SK-N-SH (cell line): ENCODE measurements at regions not wholly inside any gene's neighbourhood (a gene's known extent, or its start where the extent isn't known, plus 50 kb on each side); places are given as distances from the start of the nearest gene placed in this dataset.

ENCODE experiments used
- CTCF ChIA-PET: fragments of 300-600, 350-600 bp; formaldehyde crosslinking; extraction: SDS; loops from one replicate; lab custom pipeline; 2021; lab: Yijun Ruan, JAX
- POLR2A ChIA-PET: fragments of 350-600 bp; sonication (Branson Sonifier 250); formaldehyde crosslinking; extraction: SDS; loops from one replicate; lab custom pipeline; 2020; ENCODE audit warnings: antibody characterized with exemption, inconsistent platforms; lab: Yijun Ruan, JAX
- DNase-seq: peaks from one replicate; pipeline ENCODE4 v3.0.0; 2012
- H2AFZ ChIP-seq: fragments of 200-600 bp; sonication (generic); 2 replicates; pipeline ENCODE4 v1.8.1; 2016; ENCODE audit warnings: antibody characterized with exemption, mild to moderate bottlenecking, low read depth
- H3F3A ChIP-seq: fragments of 200-600 bp; sonication (generic); replicated peaks from 2 replicates; pipeline ENCODE3; 2016; ENCODE audit warnings: antibody characterized with exemption, mild to moderate bottlenecking; ENCODE audit not compliant: insufficient read depth
- H3K27ac ChIP-seq, 2 experiments: fragments of 200-500 bp in 1 of 2; fragments of 200-600 bp in 1 of 2; sonication (Bioruptor generic) in 1 of 2; sonication (generic), shearing (Covaris generic) in 1 of 2; 2 replicates each; pipeline versions ENCODE4 v1.5.1 to v1.6.1; 2014 to 2016; ENCODE audit warnings: low read depth in 2 of 2, inconsistent platforms in 1 of 2, low read length in 1 of 2, mild to moderate bottlenecking in 1 of 2, mixed read lengths in 1 of 2
- H3K27me3 ChIP-seq: fragments of 200-600 bp; sonication (generic), shearing (Covaris generic); 2 replicates; pipeline ENCODE4 v1.6.1; 2016; ENCODE audit warnings: mixed run types; ENCODE audit not compliant: insufficient read depth
- H3K36me3 ChIP-seq, 2 experiments: fragments of 200-500 bp in 1 of 2; fragments of 200-600 bp in 1 of 2; sonication (Bioruptor generic) in 1 of 2; sonication (generic) in 1 of 2; replicated peaks in 1 of 2; 2 replicates each; pipeline versions ENCODE3 to v1.5.1; 2014 to 2016; ENCODE audit warnings: low read length in 1 of 2, mild to moderate bottlenecking in 1 of 2; ENCODE audit not compliant: insufficient read depth in 2 of 2, control insufficient read depth in 1 of 2
- H3K4me1 ChIP-seq, 2 experiments: fragments of 200-500 bp in 1 of 2; fragments of 200-600 bp in 1 of 2; sonication (Bioruptor generic) in 1 of 2; sonication (generic), shearing (Covaris generic) in 1 of 2; 2 replicates each; pipeline versions ENCODE4 v1.5.1 to v1.6.1; 2014 to 2016; ENCODE audit warnings: low read depth in 1 of 2, low read length in 1 of 2, mixed run types in 1 of 2; ENCODE audit not compliant: insufficient read depth in 2 of 2, control insufficient read depth in 1 of 2
- H3K4me2 ChIP-seq: fragments of 200-600 bp; sonication (generic), shearing (Covaris generic); 2 replicates; pipeline ENCODE4 v1.6.1; 2017; ENCODE audit warnings: mixed run types
- H3K4me3 ChIP-seq, 2 experiments: fragments of 200-500 bp in 1 of 2; fragments of 200-600 bp in 1 of 2; sonication (Bioruptor generic) in 1 of 2; sonication (generic), shearing (Covaris generic) in 1 of 2; 2 replicates each; pipeline versions ENCODE4 v1.5.1 to v1.8.1; 2014 to 2016; ENCODE audit warnings: low read depth in 2 of 2, inconsistent platforms in 1 of 2, low read length in 1 of 2, mild to moderate bottlenecking in 1 of 2, mixed read lengths in 1 of 2, moderate library complexity in 1 of 2
- H3K79me2 ChIP-seq: fragments of 200-600 bp; sonication (generic); 2 replicates; pipeline ENCODE4 v1.8.1; 2017; ENCODE audit warnings: mild to moderate bottlenecking; ENCODE audit not compliant: insufficient read depth
- H3K9ac ChIP-seq: fragments of 200-600 bp; sonication (generic); 2 replicates; pipeline ENCODE4 v1.6.1; 2017; ENCODE audit warnings: mixed run types
- H3K9me2 ChIP-seq: fragments of 200-600 bp; sonication (generic); 2 replicates; pipeline ENCODE4 v1.6.1; 2017; ENCODE audit warnings: mixed run types
- H3K9me3 ChIP-seq: fragments of 200-600 bp; sonication (generic); 2 replicates; pipeline ENCODE4 v1.6.1; 2017; ENCODE audit warnings: mixed run types, mild to moderate bottlenecking, moderate library complexity
- H4K20me1 ChIP-seq: fragments of 200-600 bp; sonication (generic); 2 replicates; pipeline ENCODE4 v1.6.1; 2017; ENCODE audit warnings: mild to moderate bottlenecking, mixed run types; ENCODE audit not compliant: insufficient read depth
- ELF1 ChIP-seq: IDR thresholded peaks from 2 replicates; pipeline ENCODE4 v1.4.0; 2012
- EP300 ChIP-seq, 2 experiments: IDR thresholded peaks; 2 replicates each; pipeline versions ENCODE4 v1.4.0 to v1.6.1; 2012; ENCODE audit warnings: borderline replicate concordance in 1 of 2, low read depth in 1 of 2, low read length in 1 of 2
- EZH2phosphoT487 ChIP-seq: fragments of 200-600 bp; sonication (generic); IDR thresholded peaks from 2 replicates; pipeline ENCODE4 v1.6.1; 2017; ENCODE audit warnings: low read depth, mixed run types, mild to moderate bottlenecking, antibody characterized with exemption, moderate library complexity, borderline replicate concordance
- FOSL2 ChIP-seq: IDR thresholded peaks from 2 replicates; pipeline ENCODE4 v1.4.0; 2012; ENCODE audit warnings: low read depth, mild to moderate bottlenecking, moderate library complexity, borderline replicate concordance
- FOXJ3 ChIP-seq: sonication (generic); formaldehyde crosslinking; IDR thresholded peaks from 2 replicates; pipeline ENCODE4 v1.5.1; 2020; ENCODE audit warnings: mild to moderate bottlenecking, missing genetic modification reagents
- FOXM1 ChIP-seq: IDR thresholded peaks from 2 replicates; pipeline ENCODE4 v1.4.0; 2012; ENCODE audit warnings: low read depth, mild to moderate bottlenecking
- GABPA ChIP-seq: IDR thresholded peaks from 2 replicates; pipeline ENCODE4 v1.4.0; 2012; ENCODE audit warnings: low read depth, mild to moderate bottlenecking
- IRF3 ChIP-seq: fragments of 150-350 bp; IDR thresholded peaks from 2 replicates; pipeline ENCODE4 v1.6.1; 2016; ENCODE audit warnings: mild to moderate bottlenecking, low read depth, low read length
- NFIC ChIP-seq: IDR thresholded peaks from 2 replicates; pipeline ENCODE4 v1.4.0; 2012; ENCODE audit warnings: borderline replicate concordance
- POLR2AphosphoS5 ChIP-seq: IDR thresholded peaks from 2 replicates; pipeline ENCODE4 v1.6.1; 2012; ENCODE audit warnings: low read depth, low read length
- RXRA ChIP-seq: IDR thresholded peaks from 2 replicates; pipeline ENCODE4 v1.4.0; 2012; ENCODE audit warnings: low read depth, mild to moderate bottlenecking, borderline replicate concordance
- SIN3A ChIP-seq: IDR thresholded peaks from 2 replicates; pipeline ENCODE4 v1.6.1; 2012; ENCODE audit warnings: low read depth, mild to moderate bottlenecking, low read length, moderate library complexity, borderline replicate concordance
- SMC3 ChIP-seq: IDR thresholded peaks from 2 replicates; pipeline ENCODE4 v1.6.1; 2012; ENCODE audit warnings: low read depth, low read length, improper control_type of control experiment
- TAF1 ChIP-seq: IDR thresholded peaks from 2 replicates; pipeline ENCODE4 v1.6.1; 2012; ENCODE audit warnings: low read depth, mild to moderate bottlenecking, low read length, moderate library complexity, borderline replicate concordance
- TCF12 ChIP-seq: IDR thresholded peaks from 2 replicates; pipeline ENCODE4 v1.4.0; 2012
- USF2 ChIP-seq: fragments of 150-350 bp; IDR thresholded peaks from 2 replicates; pipeline ENCODE4 v1.6.1; 2017; ENCODE audit warnings: antibody characterized with exemption, low read length, low read depth, borderline replicate concordance
- YY1 ChIP-seq: IDR thresholded peaks from 2 replicates; pipeline ENCODE4 v1.4.0; 2012; ENCODE audit warnings: low read depth, mild to moderate bottlenecking
- ZBTB33 ChIP-seq: IDR thresholded peaks from 2 replicates; pipeline ENCODE4 v1.4.0; 2012; ENCODE audit warnings: low read depth, borderline replicate concordance
- WGBS: methylation state at CpG from one replicate; pipeline ENCODE4 v1.1.6; 2017; ENCODE audit warnings: low lambda C conversion rate; 5-methylcytosine and 5-hydroxymethylcytosine counted together

GRCh38 chr1:10943041-10943440 is 69.4 kb upstream of the TARDBP start:
- WGBS = 79% methylated on average over 4 of the region's 7 CpGs
- Histone ChIP-seq H3K27me3 (no peaks in the 10 kb centered on the region), H3K4me3 (no peak overlapping the region), H3K9me3 (no peaks in the 10 kb centered on the region), H3K9ac (no peak overlapping the region), H3K4me2 (no peak overlapping the region), H3K36me3 (no peaks in the 10 kb centered on the region), H3K79me2 (no peaks in the 10 kb centered on the region), H2AFZ (no peak overlapping the region), H4K20me1 (no peaks in the 10 kb centered on the region), H3K4me1 (peaks cover 0 to 65% of the 10 kb centered on the region in 2 experiments; a peak in 3 of 4 replicates), H3K27ac (peak overlapping the region in 1 of 2 experiments; percentile 64; a peak in 2 of 4 replicates), H3K9me2 (no peaks in the 10 kb centered on the region), H3F3A (no peaks in the 10 kb centered on the region)
- POLR2A ChIA-PET = no interaction called here
- CTCF ChIA-PET = interaction anchor here (2.0 kb wide), 1 partner anchor 16 kb away, joined by 17 read pairs; no protein-coding TSS in a partner anchor
- no peak for DNase-seq
- TF ChIP-seq RXRA (no peak), EP300 (IDR thresholded peaks at IDR 0.05; ENCODE audit: borderline replicate concordance in 1 of 2, low read depth in 1 of 2, low read length in 1 of 2) (no peak), TCF12 (no peak), ELF1 (no peak), YY1 (no peak), SIN3A (no peak), FOXM1 (no peak), NFIC (no peak), POLR2AphosphoS5 (no peak)

- no peaks in the 10 kb centered on the region for H3K9me2 ChIP-seq
- no peaks in the 10 kb centered on the region for H3F3A ChIP-seq
- H3K9me3 ChIP-seq = no peaks in the 10 kb centered on the region
- H3K79me2 ChIP-seq = no peaks in the 10 kb centered on the region
- POLR2A ChIA-PET = interaction anchor here (0.9 to 1.6 kb wide), 7 partner anchors 10 to 219 kb away, joined by 3 to 7 read pairs (median 4); partner anchors contain the start of genes SRM and TARDBP
- H3K9ac ChIP-seq = no peak overlapping the region
- H4K20me1 ChIP-seq = no peaks in the 10 kb centered on the region
- H2AFZ ChIP-seq = 0 out of 2 replicates have a peak overlapping the region, but pooled peaks have one; percentile 17
- CTCF ChIA-PET = interaction anchor here (0.7 to 4.1 kb wide), 13 partner anchors 15 to 450 kb away, joined by 3 to 30 read pairs (median 4); no protein-coding TSS in a partner anchor
- peak; percentile 74 for DNase-seq
- no peaks in the 10 kb centered on the region for H3K27me3 ChIP-seq
- peaks cover 0 to 67% of the 10 kb centered on the region in 2 experiments; a peak in 3 of 4 replicates for H3K4me1 ChIP-seq
- 17% methylated on average over 18 of the region's 23 CpGs for WGBS
- peak overlapping the region in 1 of 2 experiments; percentile 99; a peak in 2 of 4 replicates for H3K27ac ChIP-seq
- peak overlapping the region; percentile 31 to 47 for H3K4me3 ChIP-seq
- no peaks in the 10 kb centered on the region for H3K36me3 ChIP-seq
- H3K4me2 ChIP-seq = peak overlapping the region; percentile 90
- TF ChIP-seq FOXJ3 (no peak), ZBTB33 (no peak), YY1 (no peak), POLR2AphosphoS5 (no peak), TAF1 (no peak), EZH2phosphoT487 (no peak), USF2 (no peak), SMC3 (no peak), NFIC (no peak), FOSL2 (no peak), GABPA (no peak), IRF3 (no peak), SIN3A (no peak)
Measured at GRCh38 chr1:10943991-10944730, 68.3 kb upstream of the TARDBP start.
